Subcutaneous abdominal adipose tissue (tissue), 5 donors: ENCODE measurements at regions not wholly inside any gene's neighbourhood (a gene's known extent, or its start where the extent isn't known, plus 50 kb on each side); places are given as distances from the start of the nearest gene placed in this dataset.

Experiments
- H3K27ac ChIP-seq: one replicate; pipeline ENCODE4 v1.7.0; 2013; ENCODE audit warnings: low read depth, mild to moderate bottlenecking, inconsistent platforms, low read length, moderate library complexity
- H3K27me3 ChIP-seq, 5 donors: one replicate each; pipeline ENCODE4 v1.7.0; 2013; ENCODE audit warnings: low read length in 5 of 5, inconsistent platforms in 1 of 5; ENCODE audit not compliant: control insufficient read depth in 5 of 5, insufficient read depth in 4 of 5
- H3K36me3 ChIP-seq, 5 donors: one replicate each; pipeline ENCODE4 v1.7.0; 2013; ENCODE audit warnings: low read length in 5 of 5; ENCODE audit not compliant: control insufficient read depth in 5 of 5, insufficient read depth in 5 of 5
- H3K4me1 ChIP-seq, 5 donors: one replicate each; pipeline ENCODE4 v1.7.0; 2013; ENCODE audit warnings: low read length in 5 of 5, mild to moderate bottlenecking in 3 of 5, moderate library complexity in 1 of 5; ENCODE audit not compliant: control insufficient read depth in 5 of 5, insufficient read depth in 5 of 5
- H3K4me3 ChIP-seq, 5 donors: one replicate each; pipeline ENCODE4 v1.7.0; 2013; ENCODE audit warnings: low read length in 5 of 5, low read depth in 1 of 5
- H3K9ac ChIP-seq, 5 donors: one replicate each; pipeline ENCODE4 v1.7.0; 2013; ENCODE audit warnings: low read length in 5 of 5, mild to moderate bottlenecking in 4 of 5, moderate library complexity in 3 of 5
- H3K9me3 ChIP-seq, 5 donors: one replicate each; pipeline ENCODE4 v1.7.0; 2013; ENCODE audit warnings: low read length in 5 of 5; ENCODE audit not compliant: control insufficient read depth in 5 of 5
- donor health status: healthy.
- donor health status: healthy.
- donor health status: healthy.
- donor health status: healthy.
- donor health status: healthy.

DNA sequence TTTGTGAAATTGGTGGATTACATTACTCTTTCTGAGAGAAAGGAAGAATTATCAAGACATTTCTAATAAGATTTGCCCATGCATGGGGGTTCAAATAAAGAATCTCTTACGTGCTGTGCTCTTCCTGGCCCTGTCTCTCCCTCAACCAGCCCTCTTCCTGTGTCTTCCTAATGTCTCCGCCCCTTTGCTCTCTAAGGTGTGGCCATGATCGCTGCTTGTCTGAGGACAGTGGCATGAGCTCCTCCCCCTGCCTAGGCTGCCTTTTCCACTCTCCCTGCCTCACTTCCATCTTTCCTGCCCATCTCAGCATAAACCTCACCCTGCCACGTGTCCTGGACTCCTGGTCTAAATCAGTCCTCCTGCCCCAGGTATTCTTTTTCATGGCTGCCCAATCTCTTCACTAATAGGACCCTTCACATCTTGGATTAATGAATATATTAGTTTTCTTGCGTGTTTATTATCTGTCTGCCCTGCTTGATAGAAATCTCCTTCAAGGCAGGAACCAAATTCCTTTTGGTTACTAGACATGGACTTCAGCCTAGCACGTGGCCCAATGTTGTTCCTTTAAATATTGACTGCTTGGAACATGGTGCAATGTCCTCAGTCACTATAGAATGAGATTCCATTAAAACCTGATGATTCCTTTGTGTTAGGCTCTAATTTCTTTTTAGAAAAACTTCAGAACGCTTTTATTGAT is 122.3 kb downstream of the MTRR start:
- Histone ChIP-seq H3K36me3 (no peaks in the 10 kb centered on the region), H3K27me3 (no peaks in the 10 kb centered on the region), H3K9ac (no peak overlapping the region), H3K4me3 (no peak overlapping the region), H3K9me3 (peaks cover 0 to 2% (median 0%) of the 10 kb centered on the region in 5 donors), H3K4me1 (no peaks in the 10 kb centered on the region), H3K27ac (no peak overlapping the region)

DNA sequence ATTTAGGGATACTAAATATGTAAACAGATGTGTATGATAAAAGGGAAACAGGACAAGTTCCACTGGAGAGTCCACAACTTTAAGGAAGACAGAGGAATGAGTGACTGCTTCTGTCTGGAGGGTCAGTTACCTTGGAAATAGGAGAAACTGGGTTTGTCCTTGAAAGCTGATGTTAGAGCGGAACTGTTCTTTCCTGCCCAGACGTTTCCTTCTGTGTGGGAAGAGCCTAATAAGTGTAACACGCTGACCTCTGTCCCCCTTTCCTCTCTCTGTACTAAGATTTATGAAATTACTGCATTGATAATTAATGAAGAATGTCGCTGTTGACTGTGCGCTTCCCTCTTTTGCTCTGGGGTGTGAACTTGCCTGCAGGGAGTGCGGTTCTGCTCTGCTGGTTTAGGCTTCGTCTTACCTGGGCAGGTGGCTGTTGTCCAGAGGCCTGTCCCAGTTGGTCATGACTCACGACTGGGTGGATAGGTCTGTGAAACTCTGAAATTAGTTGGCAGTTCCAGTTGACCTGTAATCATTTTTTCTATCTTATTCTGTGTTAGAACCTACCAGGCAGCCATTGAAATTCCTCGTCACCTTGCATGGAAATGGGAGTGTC is 126.8 kb downstream of the MTRR start:
- Histone ChIP-seq H3K27ac (no peak overlapping the region), H3K36me3 (no peaks in the 10 kb centered on the region), H3K9me3 (peaks cover 0 to 2% (median 0%) of the 10 kb centered on the region in 5 donors), H3K27me3 (no peaks in the 10 kb centered on the region), H3K4me1 (no peaks in the 10 kb centered on the region), H3K4me3 (no peak overlapping the region), H3K9ac (no peak overlapping the region)

DNA sequence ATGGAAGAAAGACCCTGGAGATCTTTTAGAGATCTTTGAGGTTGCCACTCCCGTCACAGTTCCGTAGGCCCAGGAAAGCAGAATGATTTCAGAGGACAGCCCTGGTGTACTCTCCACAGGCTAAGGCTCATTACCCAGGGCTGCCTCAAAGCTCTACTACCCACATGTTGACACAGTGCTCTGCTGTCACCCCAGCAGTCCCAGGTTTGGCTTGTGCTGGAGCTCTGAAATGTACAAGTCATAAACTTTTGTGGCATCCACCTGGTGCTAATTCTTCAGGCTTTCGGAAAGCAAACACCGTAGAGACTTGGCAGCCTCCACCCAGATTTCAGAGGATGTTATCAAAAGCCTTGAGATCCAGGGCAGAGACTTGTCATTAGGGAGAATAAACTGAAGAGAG is 136.5 kb downstream of the MTRR start:
- Histone ChIP-seq H3K27me3 (no peaks in the 10 kb centered on the region), H3K27ac (no peak overlapping the region), H3K4me3 (no peak overlapping the region), H3K4me1 (no peaks in the 10 kb centered on the region), H3K36me3 (no peaks in the 10 kb centered on the region), H3K9me3 (peaks cover 0 to 20% (median 11%) of the 10 kb centered on the region in 5 donors), H3K9ac (no peak overlapping the region)

DNA sequence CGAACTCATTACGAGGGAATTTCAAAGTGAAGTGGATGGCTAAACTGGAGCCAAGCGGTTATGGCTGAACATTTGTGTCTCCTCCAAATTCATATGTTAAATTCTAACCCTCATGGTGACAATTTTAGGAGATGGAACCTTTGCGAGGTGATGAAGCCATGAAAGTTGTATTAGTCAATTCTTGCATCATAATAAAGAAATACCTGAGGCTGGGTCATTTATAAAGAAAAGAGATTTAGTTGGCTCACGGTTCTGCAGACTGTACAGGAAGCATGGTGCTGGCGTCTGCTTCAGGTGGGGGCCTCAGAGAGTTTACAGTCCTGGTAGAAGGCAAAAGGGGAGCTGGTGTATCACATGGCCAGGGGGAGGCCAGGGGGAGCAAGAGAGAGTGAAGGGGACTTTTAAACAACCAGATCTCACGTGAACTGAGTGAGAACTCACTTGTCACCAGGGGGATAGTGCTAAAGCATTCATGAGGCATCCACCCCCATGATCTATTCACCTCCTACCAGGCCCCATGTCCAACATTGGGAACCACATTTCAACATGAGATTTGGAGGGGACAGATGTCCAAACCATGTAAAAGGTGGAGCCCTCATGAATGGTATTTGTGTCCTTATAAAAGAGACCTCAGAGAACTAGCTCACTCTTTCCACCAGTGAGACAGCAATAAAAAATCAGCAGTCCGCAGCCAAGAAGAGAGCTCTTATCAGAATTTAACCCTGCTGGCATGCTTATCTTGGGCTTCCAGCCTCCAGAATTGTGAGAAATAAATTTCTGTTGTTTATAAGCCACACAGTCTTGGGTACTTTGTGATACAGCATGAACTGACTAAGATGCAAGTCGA is 143.4 kb downstream of the MTRR start:
- Histone ChIP-seq H3K9me3 (peaks cover 0 to 13% (median 5%) of the 10 kb centered on the region in 5 donors), H3K27ac (no peak overlapping the region), H3K9ac (no peak overlapping the region), H3K27me3 (no peaks in the 10 kb centered on the region), H3K36me3 (no peaks in the 10 kb centered on the region), H3K4me1 (no peaks in the 10 kb centered on the region), H3K4me3 (no peak overlapping the region)

DNA sequence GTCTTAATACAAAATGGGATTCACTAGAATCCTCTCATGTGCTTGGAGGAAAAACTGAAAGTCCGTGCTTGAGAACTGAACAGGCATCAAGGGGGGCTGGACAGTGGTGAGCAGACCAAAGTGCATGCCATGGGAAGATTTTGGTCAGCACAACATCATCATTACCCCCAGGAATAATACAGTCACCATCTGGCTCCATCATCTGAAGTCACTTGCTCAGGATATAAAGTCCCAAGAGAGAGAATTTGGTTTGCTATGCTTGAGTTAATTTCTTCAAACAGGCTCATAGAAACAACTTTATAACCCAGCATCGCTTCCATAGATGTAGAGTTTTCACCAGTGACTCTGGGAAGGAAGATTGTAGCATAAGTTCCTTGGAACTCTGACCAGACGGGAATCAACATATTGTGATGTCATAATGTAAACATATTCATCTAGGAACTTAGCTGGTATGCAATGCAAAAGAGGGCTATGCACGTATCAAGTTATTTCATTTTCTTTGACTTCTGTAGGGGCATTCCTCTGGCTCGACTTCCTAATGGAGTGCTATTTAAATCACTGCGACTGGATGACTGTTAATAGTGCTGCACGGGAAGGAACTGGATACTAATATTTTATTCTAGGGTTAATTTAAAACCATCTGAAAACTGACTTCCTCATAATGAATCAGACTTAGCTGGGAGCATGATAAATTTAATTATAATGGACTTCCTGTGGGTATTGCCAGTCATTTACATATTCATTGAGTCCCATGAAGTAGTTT is 145.2 kb downstream of the MTRR start:
- no peak overlapping the region for H3K9ac ChIP-seq
- no peak overlapping the region for H3K4me3 ChIP-seq
- H3K9me3 ChIP-seq: peaks cover 0 to 3% (median 0%) of the 10 kb centered on the region in 5 donors
- no peaks in the 10 kb centered on the region for H3K36me3 ChIP-seq
- no peaks in the 10 kb centered on the region for H3K4me1 ChIP-seq
- no peak overlapping the region for H3K27ac ChIP-seq
- H3K27me3 ChIP-seq: no peaks in the 10 kb centered on the region

DNA sequence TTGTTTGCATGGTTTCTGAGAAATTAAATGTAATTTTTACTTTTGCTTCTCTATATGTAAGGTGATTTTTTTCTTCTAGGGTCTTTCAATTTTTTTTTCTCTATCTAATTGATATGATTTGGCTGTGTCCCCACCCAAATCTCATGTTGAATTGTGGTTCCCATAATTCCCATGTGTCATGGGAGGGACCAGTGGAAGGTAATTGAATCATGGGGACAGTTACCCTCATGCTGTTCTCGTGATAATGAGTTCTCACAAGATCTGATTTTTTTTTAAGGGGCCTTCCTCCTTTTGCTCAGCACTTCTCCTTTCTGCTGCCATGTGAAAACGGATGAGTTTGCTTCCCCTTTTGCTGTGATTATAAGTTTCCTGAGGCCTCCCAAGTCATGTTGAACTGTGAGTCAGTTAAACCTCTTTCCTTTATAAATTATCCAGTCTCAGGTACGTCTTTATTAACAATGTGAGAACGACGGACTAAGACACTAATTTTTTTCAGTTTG is 150.8 kb downstream of the MTRR start:
- no peak overlapping the region for H3K4me3 ChIP-seq
- H3K9ac ChIP-seq: no peak overlapping the region
- H3K27ac ChIP-seq: no peak overlapping the region
- H3K27me3 ChIP-seq: no peaks in the 10 kb centered on the region
- H3K9me3 ChIP-seq: peaks cover 0 to 3% (median 0%) of the 10 kb centered on the region in 5 donors
- no peaks in the 10 kb centered on the region for H3K36me3 ChIP-seq
- H3K4me1 ChIP-seq: no peaks in the 10 kb centered on the region

DNA sequence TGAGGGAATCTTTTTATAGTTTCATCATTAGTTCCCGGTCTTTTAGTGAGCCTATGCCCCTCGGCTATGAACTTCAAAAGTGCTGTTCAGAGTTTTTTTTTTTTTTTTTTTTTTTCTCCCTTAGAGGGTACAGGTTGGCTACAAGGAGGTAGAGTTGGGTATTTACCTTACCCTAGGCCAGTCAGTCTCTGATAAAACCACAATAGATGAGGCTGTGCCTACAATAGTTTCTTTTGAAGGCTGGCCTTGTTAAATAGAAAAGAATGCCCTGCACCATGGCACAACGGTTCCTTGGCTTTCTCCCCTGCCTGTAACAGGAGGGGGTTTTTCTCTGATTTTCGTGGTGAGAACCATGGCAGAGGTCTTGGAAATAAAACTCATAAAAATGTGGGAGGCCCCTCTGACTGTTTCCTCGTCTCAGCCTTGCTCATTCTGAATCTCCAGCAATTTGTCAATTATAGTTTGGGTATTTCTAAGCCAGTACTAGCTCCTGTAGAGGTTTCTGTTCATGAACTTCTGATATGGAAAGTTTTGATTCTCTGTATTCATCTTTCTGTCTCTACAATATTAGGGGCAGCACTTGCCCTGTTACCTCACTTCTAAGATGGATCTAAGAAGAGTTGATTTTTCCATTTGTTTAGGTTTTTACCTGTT is 152.0 kb downstream of the MTRR start:
- Histone ChIP-seq H3K36me3 (no peaks in the 10 kb centered on the region), H3K27me3 (no peaks in the 10 kb centered on the region), H3K4me3 (no peak overlapping the region), H3K4me1 (no peaks in the 10 kb centered on the region), H3K9ac (no peak overlapping the region), H3K27ac (no peak overlapping the region), H3K9me3 (peaks cover 0 to 3% (median 0%) of the 10 kb centered on the region in 5 donors)

DNA sequence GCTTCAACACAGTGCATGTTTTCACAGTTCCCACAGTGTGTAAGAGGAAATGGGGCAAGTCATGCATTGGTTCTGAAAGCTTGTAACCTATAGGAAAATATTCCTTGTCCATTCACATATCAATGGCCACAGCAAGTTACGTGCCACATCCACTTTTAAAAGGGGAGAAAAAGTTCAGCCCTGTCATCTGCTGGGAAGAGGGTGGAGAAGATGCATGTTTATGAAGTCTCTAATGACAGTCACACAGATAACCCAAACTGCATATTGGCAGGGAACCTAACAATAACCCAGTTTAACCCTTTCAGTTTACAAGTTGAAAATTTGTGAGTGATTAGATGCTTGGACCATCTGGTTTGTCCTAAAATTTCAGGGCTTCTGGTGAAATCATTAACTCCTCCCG is 159.3 kb downstream of the MTRR start:
- Histone ChIP-seq H3K36me3 (no peaks in the 10 kb centered on the region), H3K27ac (no peak overlapping the region), H3K4me3 (no peak overlapping the region), H3K9ac (no peak overlapping the region), H3K4me1 (no peaks in the 10 kb centered on the region), H3K9me3 (peaks cover 0 to 5% (median 0%) of the 10 kb centered on the region in 5 donors), H3K27me3 (no peaks in the 10 kb centered on the region)

DNA sequence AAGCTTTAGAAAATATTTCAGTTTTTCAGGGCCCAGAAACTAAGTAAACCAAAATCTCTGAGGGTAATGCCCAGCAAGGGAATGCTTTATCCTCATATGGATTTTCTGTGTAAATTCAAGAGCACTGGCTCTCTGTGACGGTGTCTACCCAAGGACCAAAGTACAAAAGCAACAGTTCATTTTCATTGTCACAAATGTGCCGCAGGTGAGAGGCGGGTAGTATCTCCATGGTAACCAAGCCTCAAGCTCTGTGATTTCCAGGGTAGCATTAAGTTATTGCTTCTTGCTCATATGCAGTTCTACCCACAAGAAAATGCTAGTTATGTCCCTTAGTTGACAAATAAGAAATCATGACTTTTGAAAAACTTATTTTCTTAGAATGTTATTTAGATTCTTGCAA is 164.3 kb downstream of the MTRR start:
- no peak overlapping the region for H3K27ac ChIP-seq
- H3K36me3 ChIP-seq: no peaks in the 10 kb centered on the region
- no peaks in the 10 kb centered on the region for H3K4me1 ChIP-seq
- no peak overlapping the region for H3K4me3 ChIP-seq
- peaks cover 0 to 5% (median 0%) of the 10 kb centered on the region in 5 donors for H3K9me3 ChIP-seq
- no peak overlapping the region for H3K9ac ChIP-seq
- H3K27me3 ChIP-seq: no peaks in the 10 kb centered on the region
